ENCODE measurements at regions not wholly inside any gene's neighbourhood (a gene's known extent, or its start where the extent isn't known, plus 50 kb on each side); places are given as distances from the start of the nearest gene placed in this dataset.

DNA sequence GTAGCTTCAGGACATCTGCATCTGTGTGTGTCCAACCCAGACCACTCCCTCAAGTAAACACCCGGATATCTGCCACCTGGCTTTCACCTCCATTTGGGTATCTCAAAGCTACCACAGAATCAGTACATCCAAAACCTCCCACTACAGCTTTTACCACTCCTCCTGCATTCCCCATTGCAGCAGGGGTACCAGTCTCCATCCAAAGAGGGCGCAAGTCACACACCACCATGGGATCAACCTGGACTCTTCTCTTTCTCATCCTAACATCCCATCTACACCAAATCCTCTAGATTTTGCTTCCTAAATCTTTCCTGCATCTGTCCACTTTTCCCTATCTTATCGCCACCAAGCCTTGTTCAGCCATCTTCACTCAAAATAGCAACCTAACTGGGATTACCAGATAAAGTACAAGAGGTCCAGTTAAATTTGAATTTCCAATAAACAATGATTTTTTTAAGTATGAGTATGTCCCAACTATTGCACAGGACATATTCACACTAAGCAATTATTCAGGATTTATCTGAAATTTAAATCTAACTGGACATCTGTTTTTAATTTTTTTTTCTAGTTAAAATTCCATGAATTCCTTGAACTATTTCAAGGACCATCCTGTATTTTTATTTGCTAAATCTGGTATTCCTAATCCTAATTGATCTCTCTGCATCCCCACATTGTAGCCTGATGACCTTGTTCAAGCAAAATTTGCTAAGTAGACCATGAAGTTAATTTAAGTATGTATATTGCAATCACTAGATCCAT is 164.3 kb upstream of the MLN start:
- CTCF ChIA-PET = interaction anchor here (0.6 kb wide), 1 partner anchor 1905 kb away, joined by 3 read pairs; no protein-coding TSS in a partner anchor
- Mint-ChIP-seq H3K36me3 (ENCODE audit: insufficient read depth, unreplicated experiment) (no peaks in the 10 kb centered on the region), H3K27me3 (ENCODE audit: unreplicated experiment) (peaks cover 97% of the 10 kb centered on the region), H3K27ac (ENCODE audit: unreplicated experiment) (no peak overlapping the region), H3K9me3 (ENCODE audit: low read depth, unreplicated experiment) (no peaks in the 10 kb centered on the region), H3K4me1 (ENCODE audit: low read depth, unreplicated experiment) (no peaks in the 10 kb centered on the region), H3K4me3 (ENCODE audit: low read depth, unreplicated experiment) (no peak overlapping the region)
- BruUV-seq (replicated peaks) = no TSS peak
- DNase-seq = no peak
- intact Hi-C loops (cut with micrococcal nuclease; ENCODE audit: unreplicated experiment) = no loop called here
- TF ChIP-seq, protein P1, sequence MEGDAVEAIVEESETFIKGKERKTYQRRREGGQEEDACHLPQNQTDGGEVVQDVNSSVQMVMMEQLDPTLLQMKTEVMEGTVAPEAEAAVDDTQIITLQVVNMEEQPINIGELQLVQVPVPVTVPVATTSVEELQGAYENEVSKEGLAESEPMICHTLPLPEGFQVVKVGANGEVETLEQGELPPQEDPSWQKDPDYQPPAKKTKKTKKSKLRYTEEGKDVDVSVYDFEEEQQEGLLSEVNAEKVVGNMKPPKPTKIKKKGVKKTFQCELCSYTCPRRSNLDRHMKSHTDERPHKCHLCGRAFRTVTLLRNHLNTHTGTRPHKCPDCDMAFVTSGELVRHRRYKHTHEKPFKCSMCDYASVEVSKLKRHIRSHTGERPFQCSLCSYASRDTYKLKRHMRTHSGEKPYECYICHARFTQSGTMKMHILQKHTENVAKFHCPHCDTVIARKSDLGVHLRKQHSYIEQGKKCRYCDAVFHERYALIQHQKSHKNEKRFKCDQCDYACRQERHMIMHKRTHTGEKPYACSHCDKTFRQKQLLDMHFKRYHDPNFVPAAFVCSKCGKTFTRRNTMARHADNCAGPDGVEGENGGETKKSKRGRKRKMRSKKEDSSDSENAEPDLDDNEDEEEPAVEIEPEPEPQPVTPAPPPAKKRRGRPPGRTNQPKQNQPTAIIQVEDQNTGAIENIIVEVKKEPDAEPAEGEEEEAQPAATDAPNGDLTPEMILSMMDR (IDR thresholded peaks at IDR 0.05; ENCODE audit: unreplicated experiment) = no peak

DNA sequence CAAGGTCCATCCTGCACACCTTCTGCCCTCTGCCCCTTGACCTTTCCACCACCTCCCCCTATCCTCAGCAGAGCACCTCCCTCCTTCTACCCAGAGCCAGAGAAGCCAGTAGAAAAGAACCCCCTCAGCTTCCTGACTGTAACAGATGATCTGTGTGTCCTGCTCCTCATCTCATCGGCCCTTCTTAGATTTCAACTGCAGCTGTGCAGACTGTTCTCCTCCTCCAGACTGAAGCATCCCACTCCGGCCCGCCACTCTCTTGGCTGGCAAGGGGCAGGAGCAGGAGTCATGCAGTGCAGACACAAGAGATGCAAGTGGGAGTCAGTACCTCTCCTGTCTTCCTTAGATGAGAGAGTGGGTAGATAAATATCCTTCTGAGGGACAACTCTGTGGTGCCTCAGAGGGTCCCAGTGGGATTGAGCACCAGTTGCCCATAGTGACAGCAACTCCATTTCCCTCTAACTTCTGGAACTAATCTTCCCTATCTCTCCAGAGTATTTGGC is 163.5 kb upstream of the MLN start:
- no TSS peak for BruUV-seq (replicated peaks)
- Mint-ChIP-seq H3K4me1 (ENCODE audit: low read depth, unreplicated experiment) (no peaks in the 10 kb centered on the region), H3K27ac (ENCODE audit: unreplicated experiment) (no peak overlapping the region), H3K36me3 (ENCODE audit: insufficient read depth, unreplicated experiment) (no peaks in the 10 kb centered on the region), H3K27me3 (ENCODE audit: unreplicated experiment) (peaks cover 100% of the 10 kb centered on the region), H3K4me3 (ENCODE audit: low read depth, unreplicated experiment) (no peak overlapping the region), H3K9me3 (ENCODE audit: low read depth, unreplicated experiment) (no peaks in the 10 kb centered on the region)
- TF ChIP-seq, protein P1 (IDR thresholded peaks at IDR 0.05; ENCODE audit: unreplicated experiment) = no peak
- intact Hi-C loops (cut with micrococcal nuclease; ENCODE audit: unreplicated experiment) = no loop called here
- DNase-seq = no peak
- CTCF ChIA-PET = no interaction called here

DNA sequence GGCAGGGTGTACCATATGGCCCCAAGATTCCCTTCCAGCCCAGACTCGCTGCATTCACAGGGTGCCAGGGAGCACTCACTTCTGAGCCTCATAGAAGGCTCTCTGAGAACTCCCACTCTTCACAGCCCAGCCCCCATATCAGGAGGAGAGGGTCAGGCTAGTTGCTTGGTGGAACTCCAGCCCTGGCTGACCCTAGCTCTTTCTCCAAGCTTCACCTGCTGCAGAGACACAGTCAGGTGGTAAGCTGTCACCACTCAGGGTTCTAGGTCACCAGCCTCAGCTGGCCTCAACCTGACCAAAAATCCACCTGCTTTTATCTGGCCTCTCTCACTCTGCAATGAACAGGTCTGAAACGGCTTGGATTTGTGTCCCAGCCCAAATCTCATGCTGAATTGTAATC is 162.7 kb upstream of the MLN start:
- no peak for DNase-seq
- Mint-ChIP-seq H3K27me3 (ENCODE audit: unreplicated experiment) (peaks cover 100% of the 10 kb centered on the region), H3K36me3 (ENCODE audit: insufficient read depth, unreplicated experiment) (no peaks in the 10 kb centered on the region), H3K27ac (ENCODE audit: unreplicated experiment) (no peak overlapping the region), H3K9me3 (ENCODE audit: low read depth, unreplicated experiment) (no peaks in the 10 kb centered on the region), H3K4me1 (ENCODE audit: low read depth, unreplicated experiment) (no peaks in the 10 kb centered on the region), H3K4me3 (ENCODE audit: low read depth, unreplicated experiment) (no peak overlapping the region)
- intact Hi-C loops (cut with micrococcal nuclease; ENCODE audit: unreplicated experiment) = no loop called here
- CTCF ChIA-PET = no interaction called here
- TF ChIP-seq, protein P1 (IDR thresholded peaks at IDR 0.05; ENCODE audit: unreplicated experiment) = no peak
- no TSS peak for BruUV-seq (replicated peaks)

DNA sequence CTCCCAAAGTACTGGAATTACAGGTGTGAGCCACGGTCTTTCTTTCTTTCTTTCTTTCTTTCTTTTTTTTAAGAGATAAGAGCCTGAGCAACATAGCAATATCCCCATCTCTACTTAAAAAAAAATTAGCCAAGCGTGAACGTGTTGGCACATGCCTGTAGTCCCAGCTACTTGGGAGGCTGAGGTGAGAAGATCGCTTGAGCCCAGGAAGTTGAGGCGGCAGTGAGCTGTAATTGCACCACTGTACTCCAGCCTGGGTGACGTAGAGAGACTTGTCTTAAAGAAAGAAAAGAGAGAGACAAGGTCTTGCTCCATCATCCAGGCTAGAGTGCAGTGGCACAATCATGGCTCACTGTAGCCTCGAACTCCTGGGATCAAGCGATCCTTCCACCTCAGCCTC is 162.0 kb upstream of the MLN start:
- BruUV-seq (replicated peaks) = no TSS peak
- intact Hi-C loops (cut with micrococcal nuclease; ENCODE audit: unreplicated experiment) = no loop called here

More for the DNA sequence above, 162.0 kb upstream of the MLN start:
- H3K4me1 Mint-ChIP-seq (ENCODE audit: low read depth, unreplicated experiment) = no peaks in the 10 kb centered on the region
- no peak for DNase-seq
- no peak overlapping the region for H3K27ac Mint-ChIP-seq (ENCODE audit: unreplicated experiment)
- peaks cover 100% of the 10 kb centered on the region for H3K27me3 Mint-ChIP-seq (ENCODE audit: unreplicated experiment)
- TF ChIP-seq, protein P1 (IDR thresholded peaks at IDR 0.05; ENCODE audit: unreplicated experiment) = no peak
- H3K36me3 Mint-ChIP-seq (ENCODE audit: insufficient read depth, unreplicated experiment) = no peaks in the 10 kb centered on the region
- H3K4me3 Mint-ChIP-seq (ENCODE audit: low read depth, unreplicated experiment) = no peak overlapping the region
- H3K9me3 Mint-ChIP-seq (ENCODE audit: low read depth, unreplicated experiment) = no peaks in the 10 kb centered on the region
- CTCF ChIA-PET = interaction anchor here (0.7 to 1.4 kb wide), 2 partner anchors 8 to 20 kb away, joined by 3 to 16 read pairs; no protein-coding TSS in a partner anchor

Measured in Calu3 (cell line).